ENCODE measurements at regions not wholly inside any gene's neighbourhood (a gene's known extent, or its start where the extent isn't known, plus 50 kb on each side); places are given as distances from the start of the nearest gene placed in this dataset.

DNA sequence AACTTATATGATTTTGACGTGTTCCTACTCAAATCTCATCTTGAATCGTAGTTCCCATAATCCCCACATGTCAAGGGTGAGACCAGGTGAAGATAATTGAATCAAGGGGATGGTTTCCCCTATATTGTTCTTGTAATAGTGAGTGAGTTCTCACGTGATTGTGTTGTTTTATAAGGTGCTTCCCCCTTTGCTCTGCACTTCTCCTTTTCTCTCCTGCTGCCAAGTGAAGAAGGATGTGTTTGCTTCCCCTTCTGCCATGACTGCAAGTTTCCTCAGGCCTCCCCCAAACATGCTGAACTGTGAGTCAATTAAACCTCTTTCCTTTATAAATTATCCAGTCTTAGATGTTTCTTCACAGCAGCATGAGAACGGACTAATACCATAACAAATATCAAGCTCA lies 83.2 kb downstream of the MANEA start:
- TF ChIP-seq, protein P1, sequence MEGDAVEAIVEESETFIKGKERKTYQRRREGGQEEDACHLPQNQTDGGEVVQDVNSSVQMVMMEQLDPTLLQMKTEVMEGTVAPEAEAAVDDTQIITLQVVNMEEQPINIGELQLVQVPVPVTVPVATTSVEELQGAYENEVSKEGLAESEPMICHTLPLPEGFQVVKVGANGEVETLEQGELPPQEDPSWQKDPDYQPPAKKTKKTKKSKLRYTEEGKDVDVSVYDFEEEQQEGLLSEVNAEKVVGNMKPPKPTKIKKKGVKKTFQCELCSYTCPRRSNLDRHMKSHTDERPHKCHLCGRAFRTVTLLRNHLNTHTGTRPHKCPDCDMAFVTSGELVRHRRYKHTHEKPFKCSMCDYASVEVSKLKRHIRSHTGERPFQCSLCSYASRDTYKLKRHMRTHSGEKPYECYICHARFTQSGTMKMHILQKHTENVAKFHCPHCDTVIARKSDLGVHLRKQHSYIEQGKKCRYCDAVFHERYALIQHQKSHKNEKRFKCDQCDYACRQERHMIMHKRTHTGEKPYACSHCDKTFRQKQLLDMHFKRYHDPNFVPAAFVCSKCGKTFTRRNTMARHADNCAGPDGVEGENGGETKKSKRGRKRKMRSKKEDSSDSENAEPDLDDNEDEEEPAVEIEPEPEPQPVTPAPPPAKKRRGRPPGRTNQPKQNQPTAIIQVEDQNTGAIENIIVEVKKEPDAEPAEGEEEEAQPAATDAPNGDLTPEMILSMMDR (conservative IDR thresholded peaks at IDR 0.05; ENCODE audit: low read depth, low read length) = no peak

GRCh38 chr6:95670011-95670463 lies 92.7 kb downstream of the MANEA start:
- TF ChIP-seq, protein P1 (conservative IDR thresholded peaks at IDR 0.05; ENCODE audit: low read depth, low read length) = no peak
- no peak for DNase-seq (ENCODE audit: low read depth)
- H3K4me3 ChIP-seq (ENCODE audit: low read depth, low read length) = no peak overlapping the region

More for the DNA sequence above, 83.2 kb downstream of the MANEA start:
- no peak overlapping the region for H3K4me3 ChIP-seq (ENCODE audit: low read depth, low read length)
- DNase-seq (ENCODE audit: low read depth) = no peak

DNA sequence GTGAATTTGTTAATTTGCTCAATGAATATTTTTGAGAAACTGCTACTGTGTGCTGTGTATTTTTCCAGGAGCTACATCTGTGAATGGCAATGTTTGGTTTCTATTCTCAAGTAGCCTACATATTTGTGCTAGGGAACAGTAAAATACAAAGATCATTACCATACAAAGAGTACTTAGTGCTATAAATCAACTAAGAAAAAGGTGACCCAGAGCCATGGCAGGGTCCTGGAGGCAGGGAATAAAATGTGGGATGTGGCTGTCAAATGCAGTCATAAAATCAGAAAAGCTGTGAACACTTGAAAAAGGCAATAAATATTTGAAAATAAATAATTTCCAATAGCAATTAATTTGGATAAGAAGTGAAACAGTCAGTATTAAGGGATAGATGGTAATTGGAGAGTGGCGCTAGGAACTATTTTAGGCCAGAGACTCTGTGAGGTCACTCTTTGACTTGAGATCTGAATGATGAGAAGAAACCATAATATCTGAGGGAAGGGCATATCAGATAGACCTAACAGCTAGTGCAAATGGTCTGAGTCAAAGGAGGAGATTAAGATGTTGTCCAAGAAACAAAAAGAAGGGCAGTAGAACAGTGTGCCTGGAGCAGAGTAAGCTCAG lies 98.8 kb downstream of the MANEA start:
- TF ChIP-seq, protein P1 (conservative IDR thresholded peaks at IDR 0.05; ENCODE audit: low read depth, low read length) = no peak
- DNase-seq (ENCODE audit: low read depth) = no peak
- no peak overlapping the region for H3K4me3 ChIP-seq (ENCODE audit: low read depth, low read length)

DNA sequence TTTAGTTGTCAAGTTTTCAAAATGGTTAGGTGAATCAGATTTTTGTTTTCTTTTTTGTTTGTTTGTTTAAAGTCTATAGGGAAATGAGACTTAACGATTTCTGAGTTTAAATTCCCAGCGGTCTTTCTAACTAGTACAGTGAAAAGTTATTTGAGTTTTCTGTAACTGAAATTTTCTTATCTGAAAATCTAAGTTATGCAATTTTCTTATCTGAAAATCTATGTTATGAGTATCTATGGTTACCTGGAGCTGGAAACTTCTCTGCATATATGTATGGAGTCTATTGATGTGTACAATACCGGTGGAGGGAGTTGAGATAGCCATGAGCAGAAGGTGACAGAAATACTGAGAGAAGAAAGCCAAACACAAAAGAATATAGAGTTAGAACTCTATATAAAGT lies 102.6 kb downstream of the MANEA start:
- no peak for DNase-seq (ENCODE audit: low read depth)

GRCh38 chr6:95681736-95682135 lies 104.4 kb downstream of the MANEA start:
- TF ChIP-seq, protein P1 (conservative IDR thresholded peaks at IDR 0.05; ENCODE audit: low read depth, low read length) = no peak
- no peak overlapping the region for H3K4me3 ChIP-seq (ENCODE audit: low read depth, low read length)
- no peak for DNase-seq (ENCODE audit: low read depth)

More for the DNA sequence above, 102.6 kb downstream of the MANEA start:
- TF ChIP-seq, protein P1 (conservative IDR thresholded peaks at IDR 0.05; ENCODE audit: low read depth, low read length) = no peak
- H3K4me3 ChIP-seq (ENCODE audit: low read depth, low read length) = no peak overlapping the region

DNA sequence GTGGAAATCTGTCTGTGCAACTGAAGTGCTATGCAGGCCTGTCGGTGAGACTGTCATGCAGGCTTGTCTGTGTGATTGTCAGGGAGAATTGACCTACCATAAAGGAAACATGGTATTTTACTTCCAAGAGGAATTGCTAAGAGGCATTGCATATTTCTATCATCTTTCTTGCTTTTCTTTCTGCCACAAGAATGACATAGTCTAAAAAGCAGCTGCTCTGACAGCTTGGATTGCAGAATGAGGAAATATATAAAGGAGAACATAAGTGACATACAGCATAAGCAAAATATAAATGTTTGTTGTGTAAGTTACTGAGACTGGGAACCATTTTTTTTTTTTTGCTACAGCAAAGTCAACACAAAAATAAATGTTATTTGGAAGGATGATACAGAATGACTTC lies 105.1 kb downstream of the MANEA start:
- TF ChIP-seq, protein P1 (conservative IDR thresholded peaks at IDR 0.05; ENCODE audit: low read depth, low read length) = no peak
- no peak overlapping the region for H3K4me3 ChIP-seq (ENCODE audit: low read depth, low read length)
- DNase-seq (ENCODE audit: low read depth) = no peak

DNA sequence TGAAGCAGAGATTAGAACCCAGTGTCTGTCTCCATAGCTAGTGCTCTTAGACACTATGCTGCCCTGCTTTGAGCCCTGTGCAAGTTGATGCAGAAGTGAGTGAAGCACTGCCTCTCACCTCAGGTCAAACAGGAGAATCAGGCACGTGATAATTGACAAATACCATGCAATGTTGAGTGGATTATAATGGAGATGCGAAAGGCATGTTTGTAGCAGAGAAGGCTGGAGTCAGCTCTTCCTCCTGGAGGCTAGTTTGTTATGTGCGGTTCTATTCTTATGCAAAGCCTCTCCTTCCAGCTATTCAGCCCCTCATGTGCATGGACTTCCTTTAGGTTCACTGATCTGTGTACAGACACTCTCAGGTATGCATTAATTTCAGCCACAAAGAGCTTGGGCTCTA lies 108.5 kb downstream of the MANEA start:
- TF ChIP-seq, protein P1 (conservative IDR thresholded peaks at IDR 0.05; ENCODE audit: low read depth, low read length) = no peak
- no peak for DNase-seq (ENCODE audit: low read depth)
- no peak overlapping the region for H3K4me3 ChIP-seq (ENCODE audit: low read depth, low read length)
